Panc1 (cell line): ENCODE measurements at regions not wholly inside any gene's neighbourhood (a gene's known extent, or its start where the extent isn't known, plus 50 kb on each side); places are given as distances from the start of the nearest gene placed in this dataset.

Source experiments
- CTCF ChIP-seq: fragments of 450-650 bp; IDR thresholded peaks from 2 replicates; pipeline ENCODE4 v1.5.1; 2017; ENCODE audit warnings: mild to moderate bottlenecking
- POLR2AphosphoS5 ChIP-seq: IDR thresholded peaks from 2 replicates; pipeline ENCODE4 v1.6.1; 2012; ENCODE audit warnings: mild to moderate bottlenecking, low read depth, low read length, moderate library complexity
- REST ChIP-seq, 2 experiments: IDR thresholded peaks; 2 replicates each; pipeline ENCODE4 v1.6.1; 2011 to 2012; ENCODE audit warnings: low read depth in 2 of 2, control low read depth in 1 of 2, low read length in 1 of 2, mild to moderate bottlenecking in 1 of 2, moderate library complexity in 1 of 2; ENCODE audit not compliant: insufficient read depth in 1 of 2
- SIN3A ChIP-seq: IDR thresholded peaks from 2 replicates; pipeline ENCODE4 v1.6.1; 2012; ENCODE audit warnings: low read depth, mild to moderate bottlenecking, low read length, moderate library complexity, borderline replicate concordance; ENCODE audit not compliant: insufficient read depth
- TCF7L2 ChIP-seq: IDR thresholded peaks from 2 replicates; pipeline ENCODE4 v1.6.1; 2011; ENCODE audit warnings: mild to moderate bottlenecking, low read depth, low read length, inconsistent platforms

GRCh38 chr4:134727696-134728095, 526.1 kb upstream of the PABPC4L start:
- TF ChIP-seq POLR2AphosphoS5, result no peak
- no peak for TF ChIP-seq CTCF
- no peak for TF ChIP-seq REST (IDR thresholded peaks at IDR 0.05; ENCODE audit: insufficient read depth in 1 of 2, low read depth in 2 of 2, low read length in 1 of 2)
- no peak for TF ChIP-seq SIN3A
- TF ChIP-seq TCF7L2, result no peak
